ENCODE measurements at regions not wholly inside any gene's neighbourhood (a gene's known extent, or its start where the extent isn't known, plus 50 kb on each side); places are given as distances from the start of the nearest gene placed in this dataset.
A peak's percentile ranks its signal among the peaks of the same experiment; 100 is the strongest.

- no peak for TF ChIP-seq EZH2phosphoT487 (IDR thresholded peaks at IDR 0.05; ENCODE audit: insufficient read depth, low read depth)
- Histone ChIP-seq H3K4me1 (ENCODE audit: insufficient read depth) (peaks cover 15% of the 10 kb centered on the region), H3K4me2 (ENCODE audit: unreplicated experiment) (peak overlapping the region; percentile 94), H3K36me3 (ENCODE audit: low read depth) (no peaks in the 10 kb centered on the region), H2AFZ (peak overlapping the region; percentile 98), H3K4me3 (peak overlapping the region; percentile 98), H3F3A (ENCODE audit: insufficient read depth) (peaks cover 7% of the 10 kb centered on the region; the same call in 1 of the 2 replicates), H3K9me2 (ENCODE audit: insufficient read depth) (no peaks in the 10 kb centered on the region), H3K9ac (peak overlapping the region; percentile 97), H3K79me2 (ENCODE audit: insufficient read depth) (peaks cover 56% of the 10 kb centered on the region), H3K9me3 (ENCODE audit: low read depth) (no peaks in the 10 kb centered on the region), H3K27ac (peak overlapping the region; percentile 92), H3K27me3 (replicated peaks; ENCODE audit: insufficient read depth) (no peaks in the 10 kb centered on the region), H4K20me1 (ENCODE audit: insufficient read depth) (no peaks in the 10 kb centered on the region)
- WGBS, 2 experiments (ENCODE audit: low coverage in 1 of 2, low lambda C conversion rate in 2 of 2, missing lambda C conversion rate in 2 of 2): 38 to 39% methylated on average over 12 of the region's 12 CpGs
- in situ Hi-C loops (cut with MboI): loop anchor here (25.0 kb wide), 2 partner anchors 502 to 752 kb away; partner anchors contain the start of genes PYCARD, PYDC1, SETD1A and TRIM72
- DNase-seq: peak; percentile 37
These were observed 159.4 kb upstream of the ZNF267 start for GRCh38 chr16:31713945-31714902.

DNA sequence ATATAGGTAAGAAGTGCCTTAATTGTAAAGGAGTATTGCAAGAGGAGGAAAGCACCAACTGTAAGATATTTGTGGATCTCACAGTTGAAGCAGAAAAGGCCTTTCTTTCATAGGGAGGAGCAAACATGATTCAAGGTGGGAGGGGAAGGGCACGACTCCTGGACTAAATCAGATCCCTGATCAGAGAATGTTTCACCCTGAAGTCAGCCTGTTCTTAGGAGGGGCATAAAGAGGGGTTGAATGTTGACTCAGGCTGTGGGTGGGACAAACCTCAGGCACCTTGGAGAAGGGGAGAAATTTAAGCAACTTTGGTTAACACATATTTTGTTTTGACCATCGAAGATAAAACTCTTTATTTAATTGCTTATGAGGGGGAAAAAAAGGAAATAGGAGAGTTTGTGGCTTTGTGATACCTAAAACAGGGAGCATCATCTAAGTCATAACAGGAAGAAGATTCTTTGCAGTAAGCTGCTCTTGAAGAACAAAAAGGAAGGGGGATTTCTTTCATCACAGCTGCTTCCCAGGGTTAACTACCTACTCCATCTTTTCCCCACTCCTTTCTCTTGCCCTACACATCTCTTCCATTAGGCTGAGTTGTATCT lies 158.6 kb upstream of the ZNF267 start:
- peak overlapping the region; percentile 98; the same call in 1 of the 2 replicates for H3K4me3 ChIP-seq

GRCh38 chr16:31715915-31716314 lies 157.7 kb upstream of the ZNF267 start:
- peaks cover 7% of the 10 kb centered on the region; the same call in 1 of the 2 replicates for H3F3A ChIP-seq (ENCODE audit: insufficient read depth)
- in situ Hi-C loops (cut with MboI): loop anchor here (25.0 kb wide), 2 partner anchors 504 to 754 kb away; partner anchors contain the start of genes PYCARD, PYDC1, SETD1A and TRIM72
- no peaks in the 10 kb centered on the region for H3K27me3 ChIP-seq (replicated peaks; ENCODE audit: insufficient read depth)
- H3K4me2 ChIP-seq (ENCODE audit: unreplicated experiment): no peak overlapping the region
- H3K79me2 ChIP-seq (ENCODE audit: insufficient read depth): peaks cover 71% of the 10 kb centered on the region
- TF ChIP-seq EZH2 (IDR thresholded peaks at IDR 0.05; ENCODE audit: insufficient read depth, poor library complexity, severe bottlenecking) (no peak), EZH2phosphoT487 (IDR thresholded peaks at IDR 0.05; ENCODE audit: insufficient read depth, low read depth) (no peak)
- no peak overlapping the region for H3K4me3 ChIP-seq
- WGBS, 2 experiments (ENCODE audit: low coverage in 1 of 2, low lambda C conversion rate in 2 of 2, missing lambda C conversion rate in 2 of 2): 96 to 100% methylated on average over 4 of the region's 4 CpGs
- H4K20me1 ChIP-seq (ENCODE audit: insufficient read depth): no peaks in the 10 kb centered on the region
- H3K36me3 ChIP-seq (ENCODE audit: low read depth): no peaks in the 10 kb centered on the region
- H3K9ac ChIP-seq: no peak overlapping the region
- peaks cover 15% of the 10 kb centered on the region for H3K4me1 ChIP-seq (ENCODE audit: insufficient read depth)
- no peaks in the 10 kb centered on the region for H3K9me3 ChIP-seq (ENCODE audit: low read depth)
- H3K27ac ChIP-seq: no peak overlapping the region
- DNase-seq: no peak
- H2AFZ ChIP-seq: no peak overlapping the region
- H3K9me2 ChIP-seq (ENCODE audit: insufficient read depth): no peaks in the 10 kb centered on the region

More for the DNA sequence above, 158.6 kb upstream of the ZNF267 start:
- no peak for TF ChIP-seq EZH2 (IDR thresholded peaks at IDR 0.05; ENCODE audit: insufficient read depth, poor library complexity, severe bottlenecking)
- TF ChIP-seq EZH2phosphoT487 (IDR thresholded peaks at IDR 0.05; ENCODE audit: insufficient read depth, low read depth): no peak
- Histone ChIP-seq H3K9ac (no peak overlapping the region), H3K4me1 (ENCODE audit: insufficient read depth) (peaks cover 15% of the 10 kb centered on the region), H3K9me2 (ENCODE audit: insufficient read depth) (no peaks in the 10 kb centered on the region), H3K4me2 (ENCODE audit: unreplicated experiment) (peak overlapping the region; percentile 94), H4K20me1 (ENCODE audit: insufficient read depth) (no peaks in the 10 kb centered on the region), H3F3A (ENCODE audit: insufficient read depth) (peaks cover 7% of the 10 kb centered on the region; the same call in 1 of the 2 replicates), H3K27ac (peak overlapping the region; percentile 9; the same call in 1 of the 2 replicates), H3K36me3 (ENCODE audit: low read depth) (no peaks in the 10 kb centered on the region), H3K27me3 (replicated peaks; ENCODE audit: insufficient read depth) (no peaks in the 10 kb centered on the region), H2AFZ (no peak overlapping the region), H3K9me3 (ENCODE audit: low read depth) (no peaks in the 10 kb centered on the region), H3K79me2 (ENCODE audit: insufficient read depth) (peaks cover 64% of the 10 kb centered on the region)
- WGBS, 2 experiments (ENCODE audit: low coverage in 1 of 2, low lambda C conversion rate in 2 of 2, missing lambda C conversion rate in 2 of 2): 67 to 68% methylated on average over 2 of the region's 2 CpGs
- in situ Hi-C loops (cut with MboI): loop anchor here (25.0 kb wide), 2 partner anchors 503 to 753 kb away; partner anchors contain the start of genes PYCARD, PYDC1, SETD1A and TRIM72
- peak; percentile 25 for DNase-seq

- DNase-seq: no peak
- H3K9me3 ChIP-seq (ENCODE audit: low read depth): no peaks in the 10 kb centered on the region
- H3K4me1 ChIP-seq (ENCODE audit: insufficient read depth): peaks cover 14% of the 10 kb centered on the region
- H3K9ac ChIP-seq: no peak overlapping the region
- H3K27me3 ChIP-seq (replicated peaks; ENCODE audit: insufficient read depth): no peaks in the 10 kb centered on the region
- H2AFZ ChIP-seq: no peak overlapping the region
- H3K4me3 ChIP-seq: no peak overlapping the region
- H3F3A ChIP-seq (ENCODE audit: insufficient read depth): no peaks in the 10 kb centered on the region
- no peak for TF ChIP-seq EZH2 (IDR thresholded peaks at IDR 0.05; ENCODE audit: insufficient read depth, poor library complexity, severe bottlenecking)
- no peak for TF ChIP-seq EZH2phosphoT487 (IDR thresholded peaks at IDR 0.05; ENCODE audit: insufficient read depth, low read depth)
- peaks cover 73% of the 10 kb centered on the region for H3K79me2 ChIP-seq (ENCODE audit: insufficient read depth)
- no peaks in the 10 kb centered on the region for H4K20me1 ChIP-seq (ENCODE audit: insufficient read depth)
- no peak overlapping the region for H3K4me2 ChIP-seq (ENCODE audit: unreplicated experiment)
- H3K36me3 ChIP-seq (ENCODE audit: low read depth): no peaks in the 10 kb centered on the region
- H3K9me2 ChIP-seq (ENCODE audit: insufficient read depth): no peaks in the 10 kb centered on the region
- H3K27ac ChIP-seq: no peak overlapping the region
- 81 to 86% methylated on average over 4 of the region's 4 CpGs for WGBS, 2 experiments (ENCODE audit: low coverage in 1 of 2, low lambda C conversion rate in 2 of 2, missing lambda C conversion rate in 2 of 2)
- in situ Hi-C loops (cut with MboI): loop anchor here (25.0 kb wide), 2 partner anchors 507 to 757 kb away; partner anchors contain the start of genes PYCARD, PYDC1, SETD1A and TRIM72
These were observed 154.6 kb upstream of the ZNF267 start for GRCh38 chr16:31718998-31719397.

Measured in GM23248 (cell line).